Lung (tissue), 11 donors: ENCODE measurements at regions not wholly inside any gene's neighbourhood (a gene's known extent, or its start where the extent isn't known, plus 50 kb on each side); places are given as distances from the start of the nearest gene placed in this dataset.

ENCODE experiments used
- ATAC-seq: fragments of 200-7000 bp; cut with Tn5 transposase; one replicate; pipeline ENCODE4 v1.9.1; 2020; ENCODE audit warnings: moderate number of reproducible peaks; ENCODE audit not compliant: insufficient read depth, low FRiP score
- DNase-seq, 3 donors: peaks; one replicate each; pipeline ENCODE4 v3.0.0-alpha.2; 2013 to 2017
- H3K27ac ChIP-seq, 2 donors: one replicate each; pipeline ENCODE4 v1.5.1; 2013; ENCODE audit warnings: mild to moderate bottlenecking in 2 of 2, moderate library complexity in 2 of 2, control low read depth in 1 of 2, inconsistent platforms in 1 of 2, low read depth in 1 of 2, low read length in 1 of 2
- H3K27me3 ChIP-seq, 3 donors: one replicate each; pipeline ENCODE4 v1.5.1; 2013; ENCODE audit warnings: low read length in 2 of 3; ENCODE audit not compliant: control insufficient read depth in 3 of 3, insufficient read depth in 3 of 3
- H3K36me3 ChIP-seq, 4 donors: one replicate each; pipeline ENCODE4 v1.5.1; 2013; ENCODE audit warnings: low read length in 4 of 4, mild to moderate bottlenecking in 1 of 4, moderate library complexity in 1 of 4; ENCODE audit not compliant: control insufficient read depth in 4 of 4, insufficient read depth in 4 of 4
- H3K4me1 ChIP-seq, 5 donors: one replicate each; pipeline ENCODE4 v1.5.1; 2013; ENCODE audit warnings: low read length in 5 of 5, mild to moderate bottlenecking in 2 of 5, moderate library complexity in 1 of 5; ENCODE audit not compliant: control insufficient read depth in 5 of 5, insufficient read depth in 5 of 5
- H3K4me3 ChIP-seq: one replicate; pipeline ENCODE4 v1.5.1; 2013; ENCODE audit warnings: mild to moderate bottlenecking, control low read depth, moderate library complexity
- H3K9ac ChIP-seq, 2 donors: one replicate each; pipeline ENCODE4 v1.5.1; 2013; ENCODE audit warnings: low read length in 2 of 2, control low read depth in 1 of 2; ENCODE audit not compliant: insufficient read depth in 1 of 2
- H3K9me3 ChIP-seq, 4 donors: one replicate each; pipeline ENCODE4 v1.5.1; 2013; ENCODE audit warnings: low read length in 3 of 4, mild to moderate bottlenecking in 1 of 4, moderate library complexity in 1 of 4; ENCODE audit not compliant: control insufficient read depth in 4 of 4, insufficient read depth in 3 of 4
- WGBS, 2 donors: extraction: QIAGEN DNeasy Blood & Tissue Kit; methylation state at CpG; one replicate each; pipeline ENCODE4 v1.1.7; 2013; 5-methylcytosine and 5-hydroxymethylcytosine counted together
- TF ChIP-seq, protein P1 (sequence below): IDR thresholded peaks from 2 replicates; pipeline ENCODE4 v1.5.1; 2012; ENCODE audit warnings: mild to moderate bottlenecking; ENCODE audit errors: control extremely low read depth, extremely low read depth
- donor health status: control.
- donor health status: control.
- donor health status: Bipolar disorder and iron deficiency.
- donor health status: healthy.
- donor health status: DM: yes; HTN: yes; CAD: no.

DNA sequence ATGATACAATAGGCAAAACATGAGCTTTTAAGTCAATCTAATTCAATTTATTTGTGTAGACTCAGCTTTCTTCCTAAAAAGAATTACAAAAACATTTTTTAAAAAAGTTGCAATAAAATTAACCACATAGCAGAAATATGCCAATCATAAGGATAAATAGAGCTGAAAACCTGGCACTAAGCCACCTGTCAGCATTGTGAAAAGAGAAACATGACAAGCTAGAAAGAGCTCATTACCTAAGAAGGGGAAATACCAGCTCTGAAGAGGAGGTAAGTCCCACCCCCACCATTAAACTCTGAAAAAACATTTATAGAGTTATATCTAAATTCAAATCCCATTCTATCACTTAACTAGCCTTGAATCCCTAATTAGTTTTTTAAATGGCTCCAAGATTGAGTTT is 372.9 kb downstream of the OSTF1 start:
- H3K9ac ChIP-seq, result no peak overlapping the region
- H3K4me3 ChIP-seq, result no peak overlapping the region
- H3K9me3 ChIP-seq, result no peaks in the 10 kb centered on the region
- no peaks in the 10 kb centered on the region for H3K4me1 ChIP-seq
- DNase-seq (peak in 2 of 3 donors; percentile 13 to 38), ATAC-seq (no peak)
- TF ChIP-seq, protein P1, sequence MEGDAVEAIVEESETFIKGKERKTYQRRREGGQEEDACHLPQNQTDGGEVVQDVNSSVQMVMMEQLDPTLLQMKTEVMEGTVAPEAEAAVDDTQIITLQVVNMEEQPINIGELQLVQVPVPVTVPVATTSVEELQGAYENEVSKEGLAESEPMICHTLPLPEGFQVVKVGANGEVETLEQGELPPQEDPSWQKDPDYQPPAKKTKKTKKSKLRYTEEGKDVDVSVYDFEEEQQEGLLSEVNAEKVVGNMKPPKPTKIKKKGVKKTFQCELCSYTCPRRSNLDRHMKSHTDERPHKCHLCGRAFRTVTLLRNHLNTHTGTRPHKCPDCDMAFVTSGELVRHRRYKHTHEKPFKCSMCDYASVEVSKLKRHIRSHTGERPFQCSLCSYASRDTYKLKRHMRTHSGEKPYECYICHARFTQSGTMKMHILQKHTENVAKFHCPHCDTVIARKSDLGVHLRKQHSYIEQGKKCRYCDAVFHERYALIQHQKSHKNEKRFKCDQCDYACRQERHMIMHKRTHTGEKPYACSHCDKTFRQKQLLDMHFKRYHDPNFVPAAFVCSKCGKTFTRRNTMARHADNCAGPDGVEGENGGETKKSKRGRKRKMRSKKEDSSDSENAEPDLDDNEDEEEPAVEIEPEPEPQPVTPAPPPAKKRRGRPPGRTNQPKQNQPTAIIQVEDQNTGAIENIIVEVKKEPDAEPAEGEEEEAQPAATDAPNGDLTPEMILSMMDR, result no peak
- H3K27ac ChIP-seq, result no peak overlapping the region
- no peaks in the 10 kb centered on the region for H3K36me3 ChIP-seq
- H3K27me3 ChIP-seq, result no peaks in the 10 kb centered on the region

DNA sequence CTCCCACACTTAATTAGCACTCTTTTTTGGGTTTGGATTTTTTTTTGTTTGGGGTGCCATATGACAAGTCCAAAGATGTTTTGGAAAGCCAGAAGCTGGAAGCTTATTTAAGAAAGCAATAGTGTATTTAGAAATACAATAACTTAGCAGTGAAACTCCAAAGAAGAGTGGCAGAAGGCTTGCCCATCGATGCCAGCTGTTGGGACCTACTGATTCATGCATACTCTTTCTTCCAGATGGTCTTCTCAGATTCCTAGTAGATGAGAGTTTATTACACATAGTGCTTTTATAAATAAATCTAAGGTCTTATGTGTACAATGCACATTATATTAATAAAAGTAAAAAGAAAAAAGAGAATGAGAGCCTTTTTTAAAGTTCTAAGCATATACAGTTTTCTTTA is 374.6 kb downstream of the OSTF1 start:
- Histone ChIP-seq H3K4me3 (no peak overlapping the region), H3K9ac (no peak overlapping the region), H3K27me3 (no peaks in the 10 kb centered on the region), H3K9me3 (no peaks in the 10 kb centered on the region), H3K27ac (no peak overlapping the region), H3K36me3 (no peaks in the 10 kb centered on the region), H3K4me1 (no peaks in the 10 kb centered on the region)
- 89 to 97% methylated on average over 1 of the region's 1 CpG for WGBS, 2 donors
- ATAC-seq, result no peak
- TF ChIP-seq, protein P1, result no peak
- DNase-seq, result no peak

GRCh38 chr9:75463871-75464270 is 375.6 kb downstream of the OSTF1 start:
- H3K9ac ChIP-seq, result no peak overlapping the region
- no peaks in the 10 kb centered on the region for H3K36me3 ChIP-seq
- TF ChIP-seq, protein P1, result no peak
- H3K4me1 ChIP-seq, result no peaks in the 10 kb centered on the region
- no peaks in the 10 kb centered on the region for H3K27me3 ChIP-seq
- ATAC-seq (no peak), DNase-seq (no peak)
- H3K9me3 ChIP-seq, result no peaks in the 10 kb centered on the region
- no peak overlapping the region for H3K4me3 ChIP-seq
- H3K27ac ChIP-seq, result no peak overlapping the region

DNA sequence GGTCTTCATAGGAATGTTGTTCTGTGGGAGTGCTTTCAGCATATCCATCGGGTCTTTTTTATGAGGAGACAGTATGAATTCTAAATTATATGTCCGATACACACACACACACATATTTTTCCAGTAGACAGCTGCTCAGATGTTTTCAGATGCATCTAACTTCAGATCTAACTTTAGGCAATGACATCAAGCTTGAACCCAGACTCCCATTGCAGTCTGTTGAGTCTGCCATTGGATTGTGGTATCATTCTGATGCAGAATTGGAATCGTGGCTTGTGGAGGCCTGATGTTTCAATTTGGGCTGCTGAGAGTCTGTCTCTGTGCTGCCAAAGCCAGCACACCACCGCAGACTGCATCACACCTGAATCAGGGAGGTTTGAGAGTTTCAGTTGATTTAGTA is 376.4 kb downstream of the OSTF1 start:
- Histone ChIP-seq H3K9ac (no peak overlapping the region), H3K27ac (no peak overlapping the region), H3K4me1 (no peaks in the 10 kb centered on the region), H3K4me3 (no peak overlapping the region), H3K27me3 (no peaks in the 10 kb centered on the region), H3K36me3 (no peaks in the 10 kb centered on the region), H3K9me3 (no peaks in the 10 kb centered on the region)
- ATAC-seq (no peak), DNase-seq (no peak)
- TF ChIP-seq, protein P1, result no peak
- 87 to 92% methylated on average over 4 of the region's 4 CpGs for WGBS, 2 donors
